ENCODE measurements at regions not wholly inside any gene's neighbourhood (a gene's known extent, or its start where the extent isn't known, plus 50 kb on each side); places are given as distances from the start of the nearest gene placed in this dataset.

- no peak for TF ChIP-seq CTCF (IDR thresholded peaks at IDR 0.05)
- TF ChIP-seq POLR2A (IDR thresholded peaks at IDR 0.05), result no peak
These were observed 377.7 kb downstream of the FGF10 start for GRCh38 chr5:44011518-44011917.
